ENCODE measurements at regions not wholly inside any gene's neighbourhood (a gene's known extent, or its start where the extent isn't known, plus 50 kb on each side); places are given as distances from the start of the nearest gene placed in this dataset.

GRCh38 chr2:23012499-23012898, 372.5 kb upstream of the KLHL29 start:
- DNase-seq (ENCODE audit: low read depth, low spot score), result no peak
- H3K4me3 ChIP-seq (ENCODE audit: low read depth, low read length), result no peak overlapping the region
- CTCF ChIA-PET, result no interaction called here
- no peak for TF ChIP-seq CTCF (IDR thresholded peaks at IDR 0.05; ENCODE audit: insufficient read depth, low read length, missing control alignments)
- POLR2A ChIA-PET, result no interaction called here

- DNase-seq (ENCODE audit: low read depth, low spot score), result no peak
- no peak for TF ChIP-seq CTCF (IDR thresholded peaks at IDR 0.05; ENCODE audit: insufficient read depth, low read length, missing control alignments)
- POLR2A ChIA-PET, result no interaction called here
- no peak overlapping the region for H3K4me3 ChIP-seq (ENCODE audit: low read depth, low read length)
- CTCF ChIA-PET, result no interaction called here
Measured at GRCh38 chr2:23015651-23016200, 369.3 kb upstream of the KLHL29 start.

GRCh38 chr2:23019476-23019875, 365.5 kb upstream of the KLHL29 start:
- ChIA-PET POLR2A (no interaction called here), CTCF (no interaction called here)
- no peak for DNase-seq (ENCODE audit: low read depth, low spot score)
- H3K4me3 ChIP-seq (ENCODE audit: low read depth, low read length), result no peak overlapping the region
- TF ChIP-seq CTCF (IDR thresholded peaks at IDR 0.05; ENCODE audit: insufficient read depth, low read length, missing control alignments), result no peak

- ChIA-PET CTCF (no interaction called here), POLR2A (no interaction called here)
- DNase-seq (ENCODE audit: low read depth, low spot score), result no peak
- H3K4me3 ChIP-seq (ENCODE audit: low read depth, low read length), result no peak overlapping the region
- no peak for TF ChIP-seq CTCF (IDR thresholded peaks at IDR 0.05; ENCODE audit: insufficient read depth, low read length, missing control alignments)
Measured at GRCh38 chr2:23020659-23021058, 364.3 kb upstream of the KLHL29 start.

- ChIA-PET CTCF (no interaction called here), POLR2A (no interaction called here)
- TF ChIP-seq CTCF (IDR thresholded peaks at IDR 0.05; ENCODE audit: insufficient read depth, low read length, missing control alignments), result no peak
- no peak overlapping the region for H3K4me3 ChIP-seq (ENCODE audit: low read depth, low read length)
- DNase-seq (ENCODE audit: low read depth, low spot score), result no peak
Measured at GRCh38 chr2:23021311-23022120, 363.5 kb upstream of the KLHL29 start.

GRCh38 chr2:23023722-23024121, 361.3 kb upstream of the KLHL29 start:
- no peak overlapping the region for H3K4me3 ChIP-seq (ENCODE audit: low read depth, low read length)
- ChIA-PET POLR2A (no interaction called here), CTCF (no interaction called here)
- TF ChIP-seq CTCF (IDR thresholded peaks at IDR 0.05; ENCODE audit: insufficient read depth, low read length, missing control alignments), result no peak
- DNase-seq (ENCODE audit: low read depth, low spot score), result no peak

All from AG04449 (cell line).